OCI-LY1 (cell line): ENCODE measurements at regions not wholly inside any gene's neighbourhood (a gene's known extent, or its start where the extent isn't known, plus 50 kb on each side); places are given as distances from the start of the nearest gene placed in this dataset.

Source experiments
- H2AFZ ChIP-seq: fragments of 200-600 bp; sonication (generic), shearing (Covaris generic); 2 replicates; pipeline ENCODE4 v1.6.0; 2014; ENCODE audit warnings: antibody characterized with exemption, mild to moderate bottlenecking, low read length
- H3F3A ChIP-seq: fragments of 200-600 bp; sonication (generic), shearing (Covaris generic); 2 replicates; pipeline ENCODE4 v1.6.0; 2014; ENCODE audit warnings: mild to moderate bottlenecking, antibody characterized with exemption, low read length, moderate library complexity; ENCODE audit not compliant: insufficient read depth
- H3K27ac ChIP-seq: fragments of 200-600 bp; sonication (generic); 2 replicates; pipeline ENCODE4 v1.5.1; 2014; ENCODE audit warnings: low read length, mixed run types, mild to moderate bottlenecking, low read depth; ENCODE audit not compliant: poor library complexity, severe bottlenecking
- H3K27me3 ChIP-seq: fragments of 200-600 bp; sonication (generic); 2 replicates; pipeline ENCODE4 v1.6.0; 2014; ENCODE audit warnings: antibody characterized with exemption, mild to moderate bottlenecking, low read length, moderate library complexity; ENCODE audit not compliant: insufficient read depth
- H3K36me3 ChIP-seq: fragments of 200-600 bp; sonication (generic); 2 replicates; pipeline ENCODE4 v1.6.1; 2014; ENCODE audit warnings: mild to moderate bottlenecking, antibody characterized with exemption, low read length, moderate library complexity, mixed read lengths; ENCODE audit not compliant: insufficient read depth
- H3K4me1 ChIP-seq: fragments of 200-600 bp; sonication (generic); 2 replicates; pipeline ENCODE4 v1.5.1; 2014; ENCODE audit warnings: mild to moderate bottlenecking, low read length, moderate library complexity; ENCODE audit not compliant: insufficient read depth, severe bottlenecking
- H3K4me2 ChIP-seq: fragments of 200-600 bp; sonication (generic), shearing (Covaris generic); 2 replicates; pipeline ENCODE4 v1.6.1; 2014; ENCODE audit warnings: low read length
- H3K4me3 ChIP-seq: fragments of 200-600 bp; sonication (generic); 2 replicates; pipeline ENCODE4 v1.5.1; 2014; ENCODE audit warnings: low read length, low read depth, mild to moderate bottlenecking, mixed read lengths; ENCODE audit not compliant: poor library complexity, severe bottlenecking
- H3K79me2 ChIP-seq: fragments of 200-600 bp; shearing (Covaris generic); 2 replicates; pipeline ENCODE4 v1.6.1; 2016; ENCODE audit warnings: mixed run types, low read length, mixed read lengths; ENCODE audit not compliant: insufficient read depth
- H3K9ac ChIP-seq: fragments of 200-600 bp; sonication (generic), shearing (Covaris generic); 2 replicates; pipeline ENCODE4 v1.6.1; 2014; ENCODE audit warnings: mild to moderate bottlenecking, low read length, mixed read lengths
- H3K9me2 ChIP-seq: fragments of 200-600 bp; sonication (generic), shearing (Covaris generic); 2 replicates; pipeline ENCODE4 v1.6.1; 2014; ENCODE audit warnings: low read depth, mild to moderate bottlenecking, low read length, mixed read lengths
- H3K9me3 ChIP-seq: fragments of 200-600 bp; shearing (Covaris generic); 2 replicates; pipeline ENCODE4 v1.6.1; 2014; ENCODE audit warnings: low read length, mixed read lengths
- H4K20me1 ChIP-seq: fragments of 200-600 bp; sonication (generic), shearing (Covaris generic); 2 replicates; pipeline ENCODE4 v1.6.0; 2016; ENCODE audit warnings: mild to moderate bottlenecking, low read length; ENCODE audit not compliant: insufficient read depth
- CTCF ChIP-seq: fragments of 200-600 bp; sonication (generic), shearing (Covaris generic); IDR thresholded peaks from 2 replicates; pipeline ENCODE4 v1.5.1; 2017; ENCODE audit warnings: mild to moderate bottlenecking, antibody characterized with exemption, low read length, moderate library complexity, mixed read lengths
- EZH2 ChIP-seq: fragments of 200-600 bp; sonication (generic), shearing (Covaris generic); IDR thresholded peaks from 2 replicates; pipeline ENCODE4 v1.8.0; 2017; ENCODE audit warnings: borderline replicate concordance, mixed run types, mild to moderate bottlenecking, antibody characterized with exemption, low read length, moderate library complexity, mixed read lengths

- Histone ChIP-seq H3K4me3 (no peak overlapping the region), H3K36me3 (no peaks in the 10 kb centered on the region), H3K79me2 (no peaks in the 10 kb centered on the region), H2AFZ (no peak overlapping the region), H3K27me3 (no peaks in the 10 kb centered on the region), H3K4me1 (no peaks in the 10 kb centered on the region), H4K20me1 (no peaks in the 10 kb centered on the region), H3K27ac (no peak overlapping the region), H3K9me3 (no peaks in the 10 kb centered on the region), H3K9me2 (no peaks in the 10 kb centered on the region), H3F3A (no peaks in the 10 kb centered on the region), H3K4me2 (no peak overlapping the region), H3K9ac (no peak overlapping the region)
- TF ChIP-seq EZH2 (no peak), CTCF (no peak)
Observed at GRCh38 chr3:30187366-30187765, 419.0 kb upstream of the TGFBR2 start.

GRCh38 chr3:30188713-30189112 lies 417.7 kb upstream of the TGFBR2 start:
- Histone ChIP-seq H3F3A (no peaks in the 10 kb centered on the region), H4K20me1 (no peaks in the 10 kb centered on the region), H3K79me2 (no peaks in the 10 kb centered on the region), H3K27me3 (no peaks in the 10 kb centered on the region), H3K9me3 (no peaks in the 10 kb centered on the region), H3K36me3 (no peaks in the 10 kb centered on the region), H3K4me2 (no peak overlapping the region), H3K9me2 (no peaks in the 10 kb centered on the region), H2AFZ (no peak overlapping the region), H3K9ac (no peak overlapping the region), H3K4me3 (no peak overlapping the region), H3K4me1 (no peaks in the 10 kb centered on the region), H3K27ac (no peak overlapping the region)
- TF ChIP-seq EZH2 (no peak), CTCF (no peak)

- Histone ChIP-seq H3F3A (no peaks in the 10 kb centered on the region), H4K20me1 (no peaks in the 10 kb centered on the region), H2AFZ (no peak overlapping the region)
Observed at GRCh38 chr3:30189900-30190299, 416.5 kb upstream of the TGFBR2 start.

More at GRCh38 chr3:30189900-30190299, 416.5 kb upstream of the TGFBR2 start:
- no peak overlapping the region for H3K4me2 ChIP-seq
- no peak overlapping the region for H3K4me3 ChIP-seq
- TF ChIP-seq CTCF (no peak), EZH2 (no peak)
- H3K79me2 ChIP-seq, result no peaks in the 10 kb centered on the region
- H3K9me2 ChIP-seq, result no peaks in the 10 kb centered on the region
- no peaks in the 10 kb centered on the region for H3K9me3 ChIP-seq
- no peaks in the 10 kb centered on the region for H3K4me1 ChIP-seq
- no peaks in the 10 kb centered on the region for H3K36me3 ChIP-seq
- H3K27ac ChIP-seq, result no peak overlapping the region
- no peak overlapping the region for H3K9ac ChIP-seq
- H3K27me3 ChIP-seq, result no peaks in the 10 kb centered on the region
